Choroid plexus epithelial cell (primary cell): ENCODE measurements at regions not wholly inside any gene's neighbourhood (a gene's known extent, or its start where the extent isn't known, plus 50 kb on each side); places are given as distances from the start of the nearest gene placed in this dataset.

Experiments
- DNase-seq: peaks from one replicate; pipeline ENCODE4 v3.0.0-alpha.2; 2010; ENCODE audit warnings: low read depth
- H3K4me3 ChIP-seq: 2 replicates; pipeline ENCODE4 v1.5.1; 2011; ENCODE audit warnings: low read depth, mild to moderate bottlenecking, control low read depth, low read length, moderate library complexity
- TF ChIP-seq, protein P1 (sequence below): conservative IDR thresholded peaks from 2 replicates; pipeline ENCODE4 v1.5.1; 2011; ENCODE audit warnings: low read depth, mild to moderate bottlenecking, control low read depth, inconsistent platforms, low read length, moderate library complexity

DNA sequence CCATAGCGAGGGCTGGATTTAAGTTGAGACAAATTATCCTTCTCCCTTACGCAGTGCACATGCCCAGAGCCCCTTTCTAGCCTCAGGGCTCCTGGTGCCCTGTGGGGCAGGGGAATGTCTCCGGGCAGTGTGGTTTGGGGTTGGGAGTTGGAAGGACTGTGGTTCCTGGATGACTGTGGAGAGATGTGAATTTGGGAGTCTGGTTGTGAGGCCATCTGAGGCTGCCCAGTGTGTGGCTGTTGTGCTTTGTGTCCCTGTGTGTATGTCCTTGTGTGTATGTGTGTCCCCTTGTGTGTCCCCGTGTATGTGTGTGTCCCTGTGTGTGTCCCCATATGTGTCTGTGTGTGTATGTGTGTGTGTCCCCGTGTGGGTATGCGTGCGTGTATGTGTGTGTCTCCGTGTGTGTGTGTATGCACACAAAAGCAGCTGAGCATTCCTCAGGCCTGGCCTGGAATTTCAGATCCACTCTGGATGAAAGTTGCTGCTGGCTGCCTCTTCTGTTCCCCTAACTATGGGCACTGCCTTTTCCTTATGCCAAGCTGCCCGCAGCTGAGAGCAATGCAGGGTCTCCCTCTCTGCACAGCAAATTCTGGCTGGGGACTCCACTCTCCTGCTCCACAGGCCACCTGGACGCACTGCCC is 65.4 kb downstream of the UBIAD1 start:
- no peak overlapping the region for H3K4me3 ChIP-seq
- TF ChIP-seq, protein P1, sequence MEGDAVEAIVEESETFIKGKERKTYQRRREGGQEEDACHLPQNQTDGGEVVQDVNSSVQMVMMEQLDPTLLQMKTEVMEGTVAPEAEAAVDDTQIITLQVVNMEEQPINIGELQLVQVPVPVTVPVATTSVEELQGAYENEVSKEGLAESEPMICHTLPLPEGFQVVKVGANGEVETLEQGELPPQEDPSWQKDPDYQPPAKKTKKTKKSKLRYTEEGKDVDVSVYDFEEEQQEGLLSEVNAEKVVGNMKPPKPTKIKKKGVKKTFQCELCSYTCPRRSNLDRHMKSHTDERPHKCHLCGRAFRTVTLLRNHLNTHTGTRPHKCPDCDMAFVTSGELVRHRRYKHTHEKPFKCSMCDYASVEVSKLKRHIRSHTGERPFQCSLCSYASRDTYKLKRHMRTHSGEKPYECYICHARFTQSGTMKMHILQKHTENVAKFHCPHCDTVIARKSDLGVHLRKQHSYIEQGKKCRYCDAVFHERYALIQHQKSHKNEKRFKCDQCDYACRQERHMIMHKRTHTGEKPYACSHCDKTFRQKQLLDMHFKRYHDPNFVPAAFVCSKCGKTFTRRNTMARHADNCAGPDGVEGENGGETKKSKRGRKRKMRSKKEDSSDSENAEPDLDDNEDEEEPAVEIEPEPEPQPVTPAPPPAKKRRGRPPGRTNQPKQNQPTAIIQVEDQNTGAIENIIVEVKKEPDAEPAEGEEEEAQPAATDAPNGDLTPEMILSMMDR, result no peak
- no peak for DNase-seq

DNA sequence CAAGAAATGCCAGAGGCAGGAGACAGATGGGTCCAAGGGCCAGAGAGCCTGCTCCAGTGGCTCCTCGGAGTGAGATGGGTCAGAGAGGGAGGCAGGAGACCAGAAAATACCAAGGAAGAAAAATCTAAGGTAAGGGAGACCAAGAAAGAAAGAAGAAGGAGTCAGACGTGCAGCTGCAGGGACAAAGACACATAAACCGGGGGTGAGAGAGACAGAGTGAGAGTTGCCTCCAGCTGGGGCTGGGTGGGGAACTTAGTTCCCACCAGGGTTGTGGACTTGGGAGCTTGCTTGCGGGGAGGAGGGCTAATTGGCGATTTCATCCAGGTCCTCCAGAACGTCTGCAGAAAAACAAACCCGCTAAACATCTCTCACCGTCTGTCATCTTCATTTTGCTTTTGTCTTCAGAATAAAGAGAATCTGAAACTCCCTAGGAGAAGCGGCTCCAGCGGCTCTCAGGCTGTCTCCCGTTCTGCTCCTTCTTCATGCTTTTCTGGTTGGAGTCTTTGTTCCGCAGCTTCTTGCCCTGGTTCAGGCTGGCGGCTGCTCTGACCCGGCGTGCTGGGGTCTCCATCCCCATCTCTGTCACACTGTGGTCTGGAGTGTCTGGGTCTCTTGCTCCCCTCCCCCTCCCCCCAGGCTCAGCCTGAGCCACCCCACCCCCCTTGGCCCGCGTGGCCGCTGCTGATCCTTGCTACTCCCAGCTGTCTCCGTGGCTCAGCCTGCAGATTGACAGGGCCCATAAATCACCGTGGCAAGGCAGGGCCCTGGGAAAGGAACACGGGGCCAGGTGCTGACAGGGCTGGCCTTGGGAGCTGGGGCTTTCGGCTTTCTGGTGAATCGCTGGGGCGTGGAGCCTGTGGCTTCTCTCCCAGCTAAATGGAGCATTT is 66.6 kb downstream of the UBIAD1 start:
- TF ChIP-seq, protein P1, result no peak
- DNase-seq, result no peak
- H3K4me3 ChIP-seq, result no peak overlapping the region

DNA sequence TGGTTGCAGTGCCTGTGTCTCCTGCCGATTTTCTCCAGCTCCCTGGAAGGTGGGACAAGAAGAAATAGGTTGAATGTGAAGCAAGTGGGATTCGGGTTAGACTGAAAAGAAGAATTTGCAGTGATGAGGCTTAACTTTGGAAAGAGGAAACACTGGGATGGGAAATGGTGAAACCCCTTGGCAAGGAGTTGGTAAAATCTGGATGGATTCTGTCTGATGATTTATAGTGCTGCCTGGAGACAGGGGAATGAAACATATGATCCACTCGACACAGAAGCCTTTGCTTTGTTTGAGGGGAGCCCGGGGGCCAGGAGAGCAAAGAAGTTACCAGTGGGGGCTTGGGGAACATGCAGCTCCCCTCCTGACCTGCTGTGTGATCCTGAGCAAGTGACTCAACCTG is 67.2 kb downstream of the UBIAD1 start:
- TF ChIP-seq, protein P1, result no peak
- no peak for DNase-seq
- no peak overlapping the region for H3K4me3 ChIP-seq

DNA sequence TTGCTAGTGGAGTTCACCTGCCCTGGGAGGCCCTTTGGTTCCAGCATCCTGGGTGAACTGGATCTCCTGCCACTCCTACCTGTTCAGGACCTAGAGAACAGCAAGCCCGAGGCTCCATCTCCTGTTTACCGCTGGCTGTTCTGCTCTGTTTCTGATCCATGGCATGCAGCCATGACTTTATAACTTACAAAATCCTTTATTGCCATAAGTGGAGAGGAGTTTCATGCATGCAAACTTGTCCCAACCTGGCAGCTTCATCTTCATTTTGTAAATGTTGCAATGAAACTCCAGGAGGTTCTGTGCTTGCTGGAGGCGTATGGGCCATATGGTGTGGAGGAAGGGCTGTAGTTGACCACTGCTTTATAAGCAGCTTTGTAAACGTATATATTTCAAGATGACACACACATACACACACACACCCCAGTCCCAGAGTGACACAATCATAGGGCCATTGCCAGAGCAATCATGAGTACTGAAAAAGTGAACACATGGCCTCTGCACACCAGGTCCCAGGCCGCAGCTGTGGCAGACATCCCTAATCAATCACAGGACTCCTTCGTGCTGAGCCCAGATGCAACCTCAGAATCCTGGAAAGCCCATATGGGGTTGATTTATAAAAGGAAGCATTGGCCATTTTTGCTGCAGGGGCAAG is 69.0 kb downstream of the UBIAD1 start:
- TF ChIP-seq, protein P1, result no peak
- no peak for DNase-seq

DNA sequence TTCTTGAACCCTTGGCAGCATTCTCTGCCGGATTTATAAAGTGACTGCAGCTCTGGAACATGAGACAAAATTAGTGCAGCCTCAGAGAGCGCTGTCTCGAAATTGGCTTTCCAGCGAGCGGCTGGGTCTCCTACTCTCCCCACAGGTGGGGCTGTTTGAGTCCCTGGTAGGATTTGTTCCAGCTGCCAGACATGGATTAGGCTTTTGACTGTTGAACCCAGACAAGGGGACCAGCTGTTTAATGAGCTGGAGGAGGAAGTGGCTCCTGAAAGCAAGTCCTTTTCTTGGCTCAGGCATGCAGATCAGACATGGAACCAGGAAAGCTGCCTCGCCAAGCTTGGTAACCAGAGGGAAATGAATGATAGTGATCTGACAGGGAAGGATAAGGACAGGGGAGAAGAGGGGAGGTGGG is 69.6 kb downstream of the UBIAD1 start:
- TF ChIP-seq, protein P1, result no peak
- DNase-seq, result no peak
- H3K4me3 ChIP-seq, result no peak overlapping the region

More for the DNA sequence above, 69.0 kb downstream of the UBIAD1 start:
- H3K4me3 ChIP-seq, result no peak overlapping the region

DNA sequence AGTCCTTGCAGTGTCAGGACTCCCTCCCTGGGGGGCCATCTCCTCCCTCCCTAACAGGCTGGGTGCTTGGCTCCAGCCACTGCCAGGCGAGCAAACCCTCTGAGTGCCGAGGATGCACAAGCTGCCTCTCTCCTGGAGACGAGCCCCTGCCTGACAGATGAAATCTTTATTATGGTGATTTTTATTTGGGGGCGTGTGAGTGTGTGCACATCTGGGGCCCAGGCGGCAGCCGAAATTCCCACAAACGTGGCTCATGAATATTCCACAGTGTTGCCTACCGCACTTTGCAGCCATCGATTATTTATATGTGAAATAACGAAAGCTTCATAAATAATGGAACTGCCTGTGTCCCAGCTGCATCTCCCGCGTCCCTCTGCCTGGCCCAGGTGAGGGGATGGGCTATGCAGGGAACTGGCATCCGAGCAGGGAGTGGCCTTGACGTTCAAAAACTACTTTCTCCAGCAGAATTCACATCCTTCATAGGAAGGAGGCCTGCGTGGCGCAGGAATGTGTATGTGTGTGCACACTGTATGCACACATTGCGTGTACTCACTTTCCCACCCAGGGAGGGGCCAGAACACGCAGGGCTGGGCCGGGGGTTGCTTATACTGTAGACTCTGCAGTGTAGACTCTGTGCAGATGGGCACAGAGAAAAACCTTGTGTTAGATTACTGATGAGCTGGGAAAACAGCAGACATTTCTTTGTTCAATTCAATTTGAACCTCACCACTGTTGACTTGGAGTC is 73.1 kb downstream of the UBIAD1 start:
- TF ChIP-seq, protein P1, result no peak
- H3K4me3 ChIP-seq, result no peak overlapping the region
- DNase-seq, result no peak
